Gastroesophageal sphincter (tissue), 4 donors: ENCODE measurements at regions not wholly inside any gene's neighbourhood (a gene's known extent, or its start where the extent isn't known, plus 50 kb on each side); places are given as distances from the start of the nearest gene placed in this dataset.
A peak's percentile ranks its signal among the peaks of the same experiment; 100 is the strongest.

Experiments used
- ATAC-seq: fragments of 150-250 bp; one replicate; pipeline ENCODE4 v1.9.1; 2016; ENCODE audit warnings: mild to moderate bottlenecking, moderate library complexity
- H3K27ac ChIP-seq, 4 donors: fragments of 200-600 bp; sonication (generic) in 3 of 4; 1 replicate in 3 of 4; 2 replicates in 1 of 4; pipeline ENCODE4 v1.5.1; 2016 to 2019
- H3K27me3 ChIP-seq: fragments of 200-600 bp; sonication (generic); one replicate; pipeline ENCODE4 v1.5.1; 2019
- H3K36me3 ChIP-seq, 2 donors: fragments of 200-600 bp; sonication (generic); one replicate each; pipeline ENCODE4 v1.5.1; 2019; ENCODE audit warnings: control low read depth in 1 of 2
- H3K4me1 ChIP-seq, 3 donors: fragments of 200-600 bp; sonication (generic); 1 replicate in 2 of 3; 2 replicates in 1 of 3; pipeline ENCODE4 v1.5.1; 2016 to 2019; ENCODE audit warnings: control low read depth in 2 of 3
- H3K4me3 ChIP-seq, 2 donors: fragments of 200-600 bp; sonication (generic); one replicate each; pipeline ENCODE4 v1.5.1; 2019; ENCODE audit warnings: mild to moderate bottlenecking in 1 of 2, moderate library complexity in 1 of 2
- H3K9me3 ChIP-seq, 3 donors: fragments of 200-600 bp; sonication (generic); one replicate each; pipeline ENCODE4 v1.5.1; 2017 to 2019; ENCODE audit warnings: control low read depth in 2 of 3
- CTCF ChIP-seq, 4 experiments: fragments of 200-600 bp in 2 of 4; fragments of 450-650 bp in 2 of 4; sonication (generic) in 1 of 4; IDR thresholded peaks; one replicate each; pipeline ENCODE4 v1.5.1; 2017 to 2019; ENCODE audit warnings: antibody characterized with exemption in 4 of 4, mild to moderate bottlenecking in 2 of 4, moderate library complexity in 2 of 4
- EP300 ChIP-seq: sonication (generic); formaldehyde crosslinking; IDR thresholded peaks from one replicate; pipeline ENCODE4 v1.6.1; 2017; ENCODE audit warnings: antibody characterized with exemption, mild to moderate bottlenecking
- POLR2A ChIP-seq, 2 donors: fragments of 450-650 bp; IDR thresholded peaks; one replicate each; pipeline ENCODE4 v1.6.1; 2017; ENCODE audit warnings: antibody characterized with exemption in 2 of 2, mild to moderate bottlenecking in 2 of 2, moderate library complexity in 1 of 2
- POLR2AphosphoS5 ChIP-seq: sonication (generic); formaldehyde crosslinking; IDR thresholded peaks from one replicate; pipeline ENCODE4 v1.6.1; 2017; ENCODE audit warnings: antibody characterized with exemption
- WGBS, 2 donors: methylation state at CpG; one replicate each; pipeline ENCODE4 v1.1.5; 2018; ENCODE audit warnings: low coverage in 1 of 2; 5-methylcytosine and 5-hydroxymethylcytosine counted together

- no peak for ATAC-seq
- Histone ChIP-seq H3K4me1 (peaks cover 0 to 34% (median 3%) of the 10 kb centered on the region in 3 donors), H3K27ac (peak overlapping the region in 2 of 4 donors; percentile 67 to 74), H3K27me3 (no peaks in the 10 kb centered on the region), H3K36me3 (no peaks in the 10 kb centered on the region), H3K4me3 (no peak overlapping the region), H3K9me3 (no peaks in the 10 kb centered on the region)
- 78 to 84% methylated on average over 4 of the region's 14 CpGs for WGBS, 2 donors
- TF ChIP-seq POLR2A (IDR thresholded peaks at IDR 0.05) (no peak), POLR2AphosphoS5 (no peak), CTCF (IDR thresholded peaks at IDR 0.05) (no peak), EP300 (no peak)
Observed at GRCh38 chr17:12568358-12569251, 97.1 kb upstream of the MYOCD start.

- TF ChIP-seq POLR2AphosphoS5 (no peak), CTCF (IDR thresholded peaks at IDR 0.05) (no peak), POLR2A (IDR thresholded peaks at IDR 0.05) (no peak), EP300 (no peak)
- no peaks in the 10 kb centered on the region for H3K36me3 ChIP-seq
- ATAC-seq, result no peak
- H3K4me3 ChIP-seq, result no peak overlapping the region
- no peaks in the 10 kb centered on the region for H3K9me3 ChIP-seq
- H3K27ac ChIP-seq, result no peak overlapping the region
- H3K27me3 ChIP-seq, result no peaks in the 10 kb centered on the region
- H3K4me1 ChIP-seq, result peaks cover 0 to 24% (median 3%) of the 10 kb centered on the region in 3 donors
- WGBS, 2 donors, result 91 to 97% methylated on average over 3 of the region's 3 CpGs
Observed at GRCh38 chr17:12571606-12572005, 94.1 kb upstream of the MYOCD start.

GRCh38 chr17:12574525-12574924 lies 91.2 kb upstream of the MYOCD start:
- WGBS, 2 donors, result 65 to 71% methylated on average over 2 of the region's 2 CpGs
- H3K4me3 ChIP-seq, result no peak overlapping the region

GRCh38 chr17:12575641-12576040 lies 90.0 kb upstream of the MYOCD start:
- Histone ChIP-seq H3K36me3 (no peaks in the 10 kb centered on the region), H3K27ac (no peak overlapping the region), H3K4me1 (peaks cover 0 to 12% (median 0%) of the 10 kb centered on the region in 3 donors), H3K9me3 (no peaks in the 10 kb centered on the region), H3K4me3 (no peak overlapping the region), H3K27me3 (no peaks in the 10 kb centered on the region)
- no peak for ATAC-seq
- no peak for TF ChIP-seq POLR2AphosphoS5

More at GRCh38 chr17:12574525-12574924, 91.2 kb upstream of the MYOCD start:
- no peaks in the 10 kb centered on the region for H3K9me3 ChIP-seq
- H3K36me3 ChIP-seq, result no peaks in the 10 kb centered on the region
- H3K4me1 ChIP-seq, result peaks cover 0 to 3% (median 0%) of the 10 kb centered on the region in 3 donors
- ATAC-seq, result no peak
- no peaks in the 10 kb centered on the region for H3K27me3 ChIP-seq
- no peak for TF ChIP-seq CTCF (IDR thresholded peaks at IDR 0.05)
- no peak for TF ChIP-seq POLR2A (IDR thresholded peaks at IDR 0.05)
- TF ChIP-seq POLR2AphosphoS5, result no peak
- TF ChIP-seq EP300, result no peak
- no peak overlapping the region for H3K27ac ChIP-seq

GRCh38 chr17:12579288-12579687 lies 86.4 kb upstream of the MYOCD start:
- H3K27me3 ChIP-seq, result no peaks in the 10 kb centered on the region
- no peak overlapping the region for H3K4me3 ChIP-seq
- peaks cover 0 to 16% (median 0%) of the 10 kb centered on the region in 3 donors for H3K4me1 ChIP-seq
- no peaks in the 10 kb centered on the region for H3K9me3 ChIP-seq
- no peaks in the 10 kb centered on the region for H3K36me3 ChIP-seq
- no peak for ATAC-seq
- no peak overlapping the region for H3K27ac ChIP-seq
- no peak for TF ChIP-seq POLR2AphosphoS5
- 31 to 44% methylated on average over 5 of the region's 5 CpGs for WGBS, 2 donors

- Histone ChIP-seq H3K27ac (no peak overlapping the region), H3K27me3 (no peaks in the 10 kb centered on the region), H3K36me3 (no peaks in the 10 kb centered on the region), H3K9me3 (no peaks in the 10 kb centered on the region), H3K4me1 (peaks cover 0 to 16% (median 0%) of the 10 kb centered on the region in 3 donors), H3K4me3 (no peak overlapping the region)
- WGBS, 2 donors, result 47% methylated on average over 6 of the region's 6 CpGs
- no peak for ATAC-seq
- TF ChIP-seq EP300 (no peak), POLR2A (IDR thresholded peaks at IDR 0.05) (no peak), CTCF (IDR thresholded peaks at IDR 0.05) (no peak), POLR2AphosphoS5 (no peak)
Observed at GRCh38 chr17:12580640-12581039, 85.0 kb upstream of the MYOCD start.
